RCC 7860 (cell line): ENCODE measurements at regions not wholly inside any gene's neighbourhood (a gene's known extent, or its start where the extent isn't known, plus 50 kb on each side); places are given as distances from the start of the nearest gene placed in this dataset.
"Not testable (repeated sequence)": the region's sequence is repeated elsewhere in the genome, so short reads cannot be mapped to it uniquely, and the experiment has no call there.

Experiments
- DNase-seq: peaks from one replicate; pipeline ENCODE4 v3.0.0-alpha.2; 2015; ENCODE audit warnings: low spot score
- FAIRE-seq: peaks from 2 replicates; lab custom pipeline; 2012; peaks lifted over from hg19 to GRCh38; lab: Jason Lieb, UNC

DNA sequence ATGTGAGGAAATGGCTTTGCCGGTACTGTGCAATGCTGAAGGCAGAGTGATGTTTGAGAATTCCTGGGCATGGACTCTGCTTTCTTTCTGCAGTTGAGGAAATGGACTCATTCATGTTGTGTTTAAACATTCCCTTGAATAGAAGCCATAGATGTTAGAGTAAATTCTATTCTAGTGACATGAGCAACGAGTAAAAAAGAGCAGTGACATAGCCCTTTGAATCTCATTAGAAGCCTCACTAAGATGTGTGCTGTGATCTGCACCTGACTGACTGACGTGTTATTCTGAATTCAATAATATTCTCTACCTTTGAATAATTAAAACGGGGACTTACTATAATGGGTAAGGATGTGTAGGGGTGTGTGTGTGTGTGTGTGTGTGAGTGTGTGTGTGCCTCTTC lies 113.7 kb upstream of the KLF4 start:
- DNase-seq (no peak), FAIRE-seq (no peak)

DNA sequence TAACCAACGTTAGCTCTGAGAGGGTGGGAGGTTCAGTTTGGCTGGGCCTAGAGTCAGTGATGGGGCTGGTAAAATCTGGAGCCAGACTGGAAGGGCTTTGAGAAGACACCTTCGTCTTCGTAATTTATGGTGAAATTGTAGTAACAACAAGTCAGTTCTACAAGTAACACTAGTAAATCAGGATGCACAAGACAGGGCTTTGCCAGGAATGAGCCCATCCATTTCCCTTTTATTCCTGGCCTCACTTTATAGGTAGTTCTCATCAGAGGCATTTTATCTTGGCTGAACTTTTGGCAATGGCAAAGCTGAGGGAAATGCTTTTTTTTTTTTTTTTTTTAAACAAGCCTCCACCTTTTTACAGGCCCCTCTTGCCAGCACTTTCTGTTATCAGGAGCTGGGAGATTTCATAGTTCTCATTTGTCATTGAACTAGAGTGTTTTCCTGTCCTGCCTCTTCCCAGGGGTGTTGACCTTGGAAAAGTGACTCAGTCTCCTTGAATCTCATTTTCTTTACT lies 110.5 kb upstream of the KLF4 start:
- no peak for DNase-seq
- no peak for FAIRE-seq

DNA sequence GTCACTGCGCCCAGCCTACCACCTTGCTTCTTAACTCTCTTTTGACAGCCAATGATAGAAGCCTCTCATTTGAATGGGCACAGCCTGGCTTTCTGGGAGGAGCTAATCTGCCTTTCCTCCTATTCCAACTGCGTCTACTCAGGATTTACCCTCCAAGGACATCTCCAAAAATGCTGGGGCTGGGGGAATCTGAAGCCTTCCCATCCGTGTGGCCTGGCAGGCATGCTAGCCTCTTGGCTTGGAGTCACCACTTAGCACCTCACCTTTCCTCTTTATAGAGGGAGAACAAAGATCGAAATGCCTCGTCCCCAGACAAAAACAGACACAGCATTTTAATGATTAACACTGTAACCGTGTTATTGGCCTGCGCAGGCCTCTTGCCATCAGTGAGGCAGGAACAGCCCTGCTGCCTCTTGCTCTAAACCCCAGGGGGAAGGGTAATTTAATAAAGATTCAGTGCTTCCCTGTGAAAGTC lies 108.2 kb upstream of the KLF4 start:
- DNase-seq (no peak), FAIRE-seq (no peak)

DNA sequence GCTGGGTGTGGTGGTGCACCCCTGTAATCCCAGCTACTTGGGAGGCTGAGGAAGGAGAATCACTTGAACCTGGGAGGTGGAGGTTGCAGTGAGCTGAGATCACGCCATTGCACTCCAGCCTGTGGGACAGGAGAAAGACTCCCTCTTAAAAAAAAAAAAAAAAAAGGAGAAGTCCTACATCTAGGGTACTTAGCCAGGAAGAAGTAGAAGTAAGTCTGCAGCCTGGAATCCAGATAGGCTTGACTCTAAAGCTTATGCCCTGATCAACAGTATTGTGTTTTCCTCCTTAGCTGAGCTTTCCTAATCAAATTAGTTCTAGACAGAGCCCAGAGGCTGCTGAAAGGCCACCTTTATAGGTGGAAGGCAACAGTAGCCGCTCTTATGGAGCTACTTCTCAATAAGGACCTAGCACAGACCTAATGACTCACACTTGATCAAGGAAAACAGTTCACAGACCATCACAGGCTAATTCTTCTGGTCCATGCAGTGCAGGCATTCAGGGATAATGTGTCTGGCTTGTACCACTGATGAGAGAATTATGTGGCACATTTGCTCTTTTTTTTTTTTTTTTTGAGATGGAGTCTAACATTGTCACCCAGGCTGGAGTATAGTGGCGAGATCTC lies 105.5 kb upstream of the KLF4 start:
- FAIRE-seq: no peak
- no peak for DNase-seq

DNA sequence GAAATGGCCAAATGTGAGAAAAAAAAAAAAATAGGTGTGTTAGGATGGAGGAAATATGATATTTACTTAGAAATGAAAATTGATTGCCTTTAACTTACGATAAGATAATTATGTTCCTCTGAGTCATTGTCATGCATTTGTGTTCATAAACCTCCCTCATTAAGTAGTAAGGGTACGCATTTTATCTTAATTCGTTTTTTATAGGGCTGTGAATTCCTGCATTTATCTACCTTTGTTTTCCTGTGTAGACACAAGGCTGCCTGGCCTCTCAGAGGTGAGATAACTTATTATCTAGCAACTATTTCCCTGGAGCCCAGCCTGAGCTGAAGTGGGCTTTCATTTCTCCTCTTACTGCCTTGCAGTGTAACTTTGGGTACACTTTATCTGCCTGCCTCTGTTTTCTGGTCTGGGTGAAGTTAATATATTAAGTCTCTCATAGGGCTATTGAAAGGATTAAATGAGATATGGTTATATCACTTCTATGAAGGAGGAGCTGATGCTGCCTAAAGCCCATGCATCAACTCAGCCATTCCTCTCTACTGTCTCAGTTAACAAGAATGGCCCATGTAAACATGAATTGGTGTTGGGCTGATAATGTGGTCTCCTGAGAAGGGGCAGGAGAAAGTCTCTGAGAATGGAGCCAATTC lies 103.8 kb upstream of the KLF4 start:
- FAIRE-seq: no peak

DNA sequence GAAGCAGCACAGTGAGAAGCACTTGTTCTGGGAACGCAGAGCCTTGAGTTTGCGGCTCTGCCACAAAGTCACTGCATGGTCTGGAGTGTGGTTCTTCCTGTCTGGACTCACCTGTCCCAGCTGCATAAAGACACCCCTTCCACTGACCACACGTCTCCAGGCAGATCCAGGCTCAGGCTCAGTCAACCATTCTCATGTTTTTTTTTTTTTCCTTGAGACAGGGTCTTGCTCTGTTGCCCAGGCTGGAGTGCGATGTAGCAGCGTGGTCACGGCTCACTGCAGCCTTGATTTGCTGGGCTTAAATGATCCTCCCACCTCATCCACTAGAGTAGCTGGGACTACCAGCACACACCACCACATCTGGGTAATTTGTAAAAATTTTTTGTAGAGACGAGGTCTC lies 102.9 kb upstream of the KLF4 start:
- DNase-seq: no peak

More for the DNA sequence above, 103.8 kb upstream of the KLF4 start:
- DNase-seq: no peak

DNA sequence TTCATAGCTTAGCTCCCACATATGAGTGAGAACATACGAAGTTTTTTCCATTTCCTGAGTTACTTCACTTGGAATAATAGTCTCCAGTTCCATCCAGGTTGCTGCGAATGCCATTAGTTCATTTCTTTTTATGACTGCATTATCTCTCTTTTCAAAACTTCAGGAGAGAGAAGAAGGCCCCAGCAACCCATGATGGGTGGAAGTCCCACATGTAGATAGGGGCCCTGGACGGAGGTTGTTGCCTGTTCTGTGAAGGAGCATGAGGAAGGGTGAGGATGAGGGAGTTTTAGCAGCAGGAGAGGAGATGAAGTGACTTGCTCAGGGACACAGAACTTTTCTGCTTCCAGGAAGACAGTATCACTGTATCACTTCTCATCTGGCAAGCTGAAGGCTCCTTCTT lies 102.2 kb upstream of the KLF4 start:
- FAIRE-seq: no peak
- DNase-seq: no peak

More for the DNA sequence above, 102.9 kb upstream of the KLF4 start:
- no peak for FAIRE-seq

DNA sequence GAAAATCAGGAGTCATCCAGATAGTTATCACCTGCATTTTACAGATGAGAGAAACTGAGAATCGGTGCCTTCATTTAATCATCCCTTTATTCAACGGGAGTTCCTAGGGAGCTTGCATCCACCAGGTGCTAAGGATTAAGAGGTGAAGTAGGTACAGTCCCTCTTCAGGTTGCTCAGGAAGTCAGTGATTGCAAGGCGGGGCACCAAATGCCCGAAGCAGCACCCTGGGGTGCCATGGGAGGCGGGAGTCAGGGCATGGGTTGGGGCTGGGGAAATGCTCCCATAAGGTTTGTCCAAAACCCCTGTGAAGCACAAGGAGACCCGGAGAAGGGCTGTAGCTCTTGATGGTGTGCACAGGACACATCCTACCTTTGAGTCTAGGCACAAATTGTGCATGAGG lies 98.8 kb upstream of the KLF4 start:
- DNase-seq: no peak
- FAIRE-seq: no peak

DNA sequence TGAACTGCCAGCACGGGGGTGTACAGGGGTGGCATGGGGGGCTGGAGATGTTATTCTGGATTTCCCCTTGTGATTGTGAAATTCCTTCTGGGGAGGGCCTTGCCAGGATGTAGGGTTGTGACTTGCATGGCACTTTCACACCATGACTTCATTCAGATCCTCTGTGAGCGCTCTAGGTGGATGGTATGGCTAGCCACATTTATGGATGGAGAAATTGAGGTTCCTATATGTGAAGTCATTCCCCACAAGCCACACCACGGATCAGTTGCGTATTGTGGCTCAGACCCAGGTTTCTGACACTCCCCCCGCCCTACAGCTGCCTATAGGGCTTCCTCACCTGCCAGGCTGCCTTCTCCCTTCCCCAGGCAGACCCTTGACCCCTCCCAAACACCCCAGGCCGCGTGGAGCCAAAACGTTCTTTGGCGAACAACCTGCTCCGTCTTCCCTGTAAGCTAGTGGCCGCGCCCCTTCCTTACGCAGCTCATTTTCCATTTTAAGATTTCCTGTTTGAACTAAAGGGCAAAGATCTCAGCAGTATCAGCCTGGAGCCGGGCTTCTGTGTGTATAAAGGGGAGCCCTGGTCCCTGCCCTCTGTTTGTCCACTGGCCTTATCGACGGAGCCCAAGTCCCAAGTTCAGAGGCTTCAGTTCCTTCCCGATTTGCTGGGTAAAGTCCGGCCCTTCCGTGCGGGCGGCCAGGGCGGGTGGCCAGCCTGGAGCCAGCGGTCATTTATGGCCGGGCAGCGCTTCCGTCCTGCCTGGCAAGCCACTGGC lies 97.8 kb upstream of the KLF4 start:
- FAIRE-seq (no peak), DNase-seq (no peak)

DNA sequence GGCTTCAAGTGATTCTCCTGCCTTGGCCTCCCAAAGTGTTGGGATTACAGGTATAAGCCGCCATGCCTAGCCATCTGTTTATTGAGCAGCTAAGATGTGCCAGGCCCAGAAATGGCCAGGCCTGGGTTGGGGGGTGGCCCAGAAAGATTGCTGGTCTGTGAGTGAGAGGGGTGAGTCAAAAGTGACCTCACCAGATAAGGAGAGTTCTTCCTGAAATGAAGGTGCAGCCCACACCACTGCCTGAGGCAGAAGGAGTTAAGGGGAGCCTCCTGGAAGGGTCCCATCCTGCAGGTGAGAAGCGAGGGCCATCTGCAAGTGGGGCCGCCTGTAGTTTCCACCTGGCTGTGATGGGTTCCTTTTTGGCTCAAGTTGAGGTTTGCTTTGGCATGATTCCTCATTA lies 96.9 kb upstream of the KLF4 start:
- DNase-seq (no peak), FAIRE-seq (no peak)

DNA sequence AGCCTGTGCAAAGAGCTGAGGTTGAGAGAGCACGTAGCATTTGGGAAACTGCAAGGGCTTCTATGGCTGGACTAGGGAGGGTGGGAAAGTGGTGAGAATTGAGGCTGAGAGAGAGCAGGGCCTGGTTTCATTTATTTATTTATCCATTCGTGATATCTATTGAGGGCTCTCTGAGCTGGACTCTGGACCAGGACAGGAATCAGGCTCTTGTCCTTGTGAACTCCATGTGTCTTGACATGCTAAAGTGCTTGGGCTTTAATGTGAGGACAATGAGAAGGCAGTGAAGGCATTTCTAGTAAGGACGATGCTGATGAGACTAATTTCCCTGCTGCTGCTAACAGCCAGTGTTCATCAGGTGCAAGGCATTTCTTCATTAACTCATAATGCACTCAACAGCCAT lies 95.9 kb upstream of the KLF4 start:
- no peak for DNase-seq
- FAIRE-seq: no peak

DNA sequence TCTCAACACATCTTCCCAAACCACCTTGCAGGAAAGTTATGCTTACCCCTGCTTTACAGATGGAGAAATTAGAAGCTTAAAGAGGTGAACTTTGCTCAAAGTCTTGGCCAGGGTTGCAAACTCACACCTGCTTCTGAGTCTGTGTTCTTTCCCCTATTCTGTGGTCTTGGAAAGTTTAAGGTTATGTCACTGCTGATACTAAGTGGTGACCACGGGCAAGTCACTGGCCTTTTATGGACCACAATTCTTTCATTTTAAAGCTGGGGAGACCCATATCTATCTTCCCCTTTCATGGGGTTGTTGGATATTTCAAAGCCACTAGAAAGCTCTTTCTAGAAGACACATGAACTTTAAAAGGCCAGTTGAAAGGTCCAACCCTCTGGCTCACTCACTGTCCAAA lies 95.4 kb upstream of the KLF4 start:
- no peak for DNase-seq
- no peak for FAIRE-seq

DNA sequence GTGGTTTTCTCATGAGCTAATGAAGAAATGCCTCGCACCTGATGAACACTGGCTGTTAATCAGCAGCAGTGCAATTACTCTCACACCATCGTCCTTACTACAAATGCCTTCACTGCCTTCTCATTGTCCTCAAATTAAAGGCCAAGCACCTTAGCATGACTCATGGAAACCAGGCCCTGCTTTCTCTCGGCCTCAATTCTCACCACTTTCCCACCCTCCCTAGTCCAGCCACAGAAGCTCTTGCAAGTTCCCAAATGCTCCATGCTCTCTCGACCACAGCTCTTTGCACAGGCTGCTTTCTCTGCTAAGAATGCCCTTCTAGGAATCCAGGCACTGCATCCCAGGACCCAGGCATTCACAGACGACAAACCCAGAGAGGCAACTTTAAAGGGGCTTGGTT lies 94.6 kb upstream of the KLF4 start:
- FAIRE-seq: no peak

DNA sequence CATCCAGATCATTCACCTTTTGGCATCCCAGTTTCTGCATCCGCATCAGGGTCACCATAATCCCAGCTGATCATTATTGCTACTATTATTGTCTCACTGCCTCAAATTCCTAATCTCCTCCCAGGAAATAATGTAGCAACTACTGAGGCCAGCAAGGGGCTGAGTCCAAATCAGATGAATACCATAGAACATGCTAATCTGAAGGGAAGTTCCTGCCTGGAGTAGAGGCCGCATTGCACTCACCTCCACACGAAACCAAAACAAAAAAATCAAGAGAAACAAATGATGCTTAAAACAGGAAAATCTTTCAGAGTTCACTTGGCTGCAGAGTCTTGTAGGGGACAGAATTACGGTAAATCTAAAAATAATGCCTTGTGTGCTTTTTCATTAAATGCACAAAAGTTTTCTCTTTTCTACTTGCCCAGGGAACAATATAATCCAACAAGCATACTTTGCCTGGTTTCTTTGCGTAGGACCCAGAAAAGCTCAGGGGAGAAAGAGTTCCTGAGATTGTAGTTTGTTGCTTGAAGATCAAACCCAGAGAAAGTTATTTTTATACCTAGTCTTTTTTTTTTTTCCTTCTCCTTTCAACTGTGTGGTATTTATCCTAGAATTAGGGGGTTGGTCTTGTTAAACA lies 87.7 kb upstream of the KLF4 start:
- FAIRE-seq (no peak), DNase-seq (no peak)

More for the DNA sequence above, 94.6 kb upstream of the KLF4 start:
- DNase-seq: no peak

DNA sequence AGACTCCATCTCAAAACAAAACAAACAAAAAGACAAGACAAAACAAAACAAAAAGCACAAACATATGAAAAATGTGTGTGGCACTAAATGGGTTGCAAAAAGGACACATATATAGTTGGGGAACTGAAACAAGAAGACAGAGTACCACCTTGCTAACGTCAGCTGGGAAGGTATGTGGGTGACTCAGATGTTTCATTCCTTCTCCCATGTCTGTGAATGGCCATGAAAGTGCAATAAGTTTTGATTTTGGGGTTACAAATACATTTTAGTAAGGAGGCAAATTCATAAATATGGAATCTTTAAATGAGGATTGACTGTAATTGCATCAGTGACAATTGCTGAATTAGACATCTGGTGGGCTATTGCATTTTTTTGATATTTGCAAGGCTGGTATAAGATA lies 81.6 kb upstream of the KLF4 start:
- DNase-seq: no peak
- no peak for FAIRE-seq

DNA sequence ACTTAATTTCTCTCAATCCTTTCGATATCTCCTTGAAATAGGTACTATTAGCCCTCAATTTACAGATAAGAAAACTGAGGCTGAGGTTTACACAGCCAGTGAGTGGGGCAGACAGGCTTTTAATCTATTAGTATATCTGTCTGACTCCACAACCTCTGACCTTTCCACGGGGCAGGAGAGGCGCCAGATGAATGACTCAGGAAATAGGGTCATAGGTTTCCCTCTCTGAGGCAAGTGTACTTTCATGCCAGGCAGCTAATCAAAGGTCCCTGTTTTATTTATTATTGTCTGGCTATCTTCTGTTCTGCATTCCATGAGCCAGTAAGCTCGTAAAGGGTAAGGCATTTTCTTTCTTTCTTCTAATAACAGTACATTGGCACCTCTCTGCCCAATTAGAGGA lies 79.6 kb upstream of the KLF4 start:
- no peak for DNase-seq
- no peak for FAIRE-seq

DNA sequence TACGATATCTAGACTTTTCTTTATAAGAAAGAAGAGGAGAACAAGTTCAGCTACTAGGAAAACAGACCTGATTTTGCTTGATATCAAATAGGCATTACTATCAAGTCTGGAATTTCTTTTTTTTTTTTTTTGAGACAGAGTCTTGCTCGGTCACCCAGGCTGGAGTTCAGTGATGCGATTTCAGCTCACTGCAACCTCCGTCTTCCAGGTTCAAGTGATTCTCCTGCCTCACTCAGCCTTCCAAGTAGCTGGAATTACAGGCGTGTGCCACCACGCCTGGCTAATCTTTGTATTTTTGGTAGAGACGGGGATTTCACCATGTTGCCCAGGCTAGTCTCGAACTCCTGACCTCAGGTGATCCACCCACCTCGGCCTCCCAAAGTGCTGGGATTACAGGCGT lies 78.8 kb upstream of the KLF4 start:
- not testable (repeated sequence) for DNase-seq

DNA sequence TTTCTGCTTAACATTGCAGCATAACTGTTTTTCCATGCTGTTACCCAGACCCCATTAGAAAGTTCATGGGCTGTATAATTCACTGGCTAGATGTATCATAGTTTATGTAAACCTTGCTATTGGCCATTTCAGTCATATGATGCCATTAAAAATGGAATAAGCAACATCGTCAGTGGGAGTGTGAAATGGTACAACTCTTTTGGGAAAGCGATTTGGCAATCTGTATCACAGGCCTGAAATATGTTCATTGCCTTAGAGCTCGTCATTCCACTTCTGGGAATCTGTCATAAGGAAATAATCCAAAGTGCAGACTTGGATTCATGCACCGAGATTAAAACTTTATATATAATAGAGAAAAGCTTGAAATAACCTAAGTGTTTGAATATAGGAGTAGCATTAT lies 77.9 kb upstream of the KLF4 start:
- no peak for FAIRE-seq

More for the DNA sequence above, 78.8 kb upstream of the KLF4 start:
- not testable (repeated sequence) for FAIRE-seq

DNA sequence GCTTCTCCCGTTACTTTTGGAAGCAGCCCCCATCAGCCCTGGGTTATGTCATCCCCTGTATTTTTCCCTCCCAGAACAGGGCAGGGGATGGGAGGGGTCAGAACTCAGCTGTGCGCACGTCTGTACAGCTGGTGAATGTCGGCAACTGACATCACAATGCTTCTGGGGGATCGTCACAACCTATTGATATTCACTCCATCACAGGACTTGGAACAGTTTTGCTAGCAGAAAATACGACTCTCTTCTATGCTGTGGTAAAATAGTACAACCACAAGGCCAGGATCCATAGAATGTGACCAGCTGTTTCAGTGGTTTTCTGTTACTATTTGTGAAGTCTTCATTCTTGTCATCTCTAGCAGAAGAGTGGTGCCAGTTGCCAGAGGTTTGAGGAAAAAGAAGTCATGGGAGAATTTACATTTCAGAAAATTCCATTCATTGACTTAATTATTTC lies 77.1 kb upstream of the KLF4 start:
- DNase-seq (no peak), FAIRE-seq (no peak)

More for the DNA sequence above, 77.9 kb upstream of the KLF4 start:
- no peak for DNase-seq

DNA sequence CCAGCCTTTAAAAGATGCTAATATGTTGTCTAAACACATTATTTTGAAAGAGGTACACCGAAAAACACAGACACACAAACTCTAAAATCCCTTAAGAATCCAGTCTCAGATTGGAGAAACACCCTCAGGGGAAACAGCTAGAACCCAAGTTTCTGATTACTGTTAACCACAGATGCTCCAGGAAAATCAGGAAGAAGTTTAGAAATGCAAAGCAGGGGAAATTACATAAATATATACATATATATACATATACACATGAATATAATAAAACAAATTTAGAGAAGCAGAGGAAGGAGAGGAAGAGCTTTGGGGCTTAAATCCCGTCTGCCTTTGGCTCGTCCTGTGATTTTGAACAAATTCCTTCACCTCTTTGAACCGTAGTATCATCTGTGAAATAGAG lies 73.2 kb upstream of the KLF4 start:
- DNase-seq: no peak
- no peak for FAIRE-seq

DNA sequence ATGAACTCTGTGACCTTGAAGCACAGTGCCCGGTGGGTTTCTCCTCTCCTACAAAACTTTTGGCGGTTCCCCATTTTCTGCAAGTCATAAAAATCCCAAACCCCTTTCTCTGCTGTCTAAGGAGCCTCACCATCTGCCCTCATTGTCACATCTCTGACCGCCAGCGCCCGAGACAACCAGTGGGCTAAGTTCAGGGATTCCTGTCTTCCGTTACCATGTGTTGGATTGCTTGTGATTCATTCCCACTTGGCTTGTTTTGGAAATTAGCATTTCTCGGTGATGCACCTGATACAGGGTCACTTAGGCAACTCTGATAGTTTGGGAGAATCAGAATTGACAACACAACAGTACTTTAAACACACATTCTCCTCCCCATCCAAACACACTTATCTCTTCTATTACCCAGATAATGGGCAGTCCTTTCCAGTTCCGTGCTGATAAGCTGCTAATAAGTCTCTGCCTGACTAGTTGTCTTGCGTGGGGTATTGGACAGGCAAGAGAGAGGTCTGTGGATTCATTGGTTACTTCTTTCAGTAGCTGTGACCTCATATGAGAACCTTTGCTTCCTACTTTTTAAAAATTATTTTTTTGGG lies 70.0 kb upstream of the KLF4 start:
- DNase-seq (no peak), FAIRE-seq (no peak)
